ENCODE measurements at regions not wholly inside any gene's neighbourhood (a gene's known extent, or its start where the extent isn't known, plus 50 kb on each side); places are given as distances from the start of the nearest gene placed in this dataset.

DNA sequence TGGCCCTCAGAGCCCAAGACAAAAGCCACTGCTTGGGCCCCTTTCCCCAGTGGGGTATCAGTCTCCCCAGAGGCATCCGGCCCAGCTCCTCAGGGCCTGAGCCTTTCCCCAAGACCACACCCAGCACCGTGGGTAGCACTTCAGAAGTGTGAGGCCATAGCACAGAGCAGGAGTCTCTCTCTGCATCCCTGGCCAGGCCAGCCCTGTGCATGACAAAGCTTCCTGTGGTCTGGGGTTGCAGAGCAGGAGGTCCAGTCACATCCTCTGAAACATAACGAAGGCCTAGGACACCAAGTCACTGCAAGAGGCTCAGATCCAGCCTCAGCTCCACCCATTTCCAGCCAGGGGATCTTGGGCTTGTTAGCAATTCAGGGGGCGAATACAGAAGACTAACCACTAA is 56.8 kb upstream of the ZNF423 start:
- TF ChIP-seq, protein P1, sequence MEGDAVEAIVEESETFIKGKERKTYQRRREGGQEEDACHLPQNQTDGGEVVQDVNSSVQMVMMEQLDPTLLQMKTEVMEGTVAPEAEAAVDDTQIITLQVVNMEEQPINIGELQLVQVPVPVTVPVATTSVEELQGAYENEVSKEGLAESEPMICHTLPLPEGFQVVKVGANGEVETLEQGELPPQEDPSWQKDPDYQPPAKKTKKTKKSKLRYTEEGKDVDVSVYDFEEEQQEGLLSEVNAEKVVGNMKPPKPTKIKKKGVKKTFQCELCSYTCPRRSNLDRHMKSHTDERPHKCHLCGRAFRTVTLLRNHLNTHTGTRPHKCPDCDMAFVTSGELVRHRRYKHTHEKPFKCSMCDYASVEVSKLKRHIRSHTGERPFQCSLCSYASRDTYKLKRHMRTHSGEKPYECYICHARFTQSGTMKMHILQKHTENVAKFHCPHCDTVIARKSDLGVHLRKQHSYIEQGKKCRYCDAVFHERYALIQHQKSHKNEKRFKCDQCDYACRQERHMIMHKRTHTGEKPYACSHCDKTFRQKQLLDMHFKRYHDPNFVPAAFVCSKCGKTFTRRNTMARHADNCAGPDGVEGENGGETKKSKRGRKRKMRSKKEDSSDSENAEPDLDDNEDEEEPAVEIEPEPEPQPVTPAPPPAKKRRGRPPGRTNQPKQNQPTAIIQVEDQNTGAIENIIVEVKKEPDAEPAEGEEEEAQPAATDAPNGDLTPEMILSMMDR (IDR thresholded peaks at IDR 0.05; ENCODE audit: low read depth, low read length), result no peak
- no peak for TF ChIP-seq EZH2phosphoT487 (IDR thresholded peaks at IDR 0.05; ENCODE audit: low read depth)

Measured in OCI-LY3 (cell line).